ENCODE measurements at regions not wholly inside any gene's neighbourhood (a gene's known extent, or its start where the extent isn't known, plus 50 kb on each side); places are given as distances from the start of the nearest gene placed in this dataset.
A peak's percentile ranks its signal among the peaks of the same experiment; 100 is the strongest.

DNA sequence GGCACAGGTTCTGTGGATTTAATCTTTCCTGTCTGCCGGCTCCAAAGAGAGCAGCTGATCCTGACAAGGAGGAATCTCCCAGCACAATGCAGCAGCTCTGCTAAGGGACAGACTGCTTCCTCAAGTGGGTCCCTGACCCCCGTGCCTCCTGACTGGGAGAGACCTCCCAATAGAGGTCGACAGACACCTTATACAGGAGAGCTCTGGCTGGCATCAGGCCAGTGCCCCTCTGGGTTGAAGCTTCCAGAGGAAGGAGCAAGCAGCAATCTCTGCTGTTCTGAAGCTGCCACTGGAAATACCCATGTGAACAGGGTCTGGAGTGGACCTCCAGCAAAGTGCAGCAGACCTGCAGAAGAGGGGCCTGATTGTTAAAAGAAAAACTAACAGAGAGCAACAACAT lies 630.2 kb upstream of the FTMT start:
- FAIRE-seq, result no peak

DNA sequence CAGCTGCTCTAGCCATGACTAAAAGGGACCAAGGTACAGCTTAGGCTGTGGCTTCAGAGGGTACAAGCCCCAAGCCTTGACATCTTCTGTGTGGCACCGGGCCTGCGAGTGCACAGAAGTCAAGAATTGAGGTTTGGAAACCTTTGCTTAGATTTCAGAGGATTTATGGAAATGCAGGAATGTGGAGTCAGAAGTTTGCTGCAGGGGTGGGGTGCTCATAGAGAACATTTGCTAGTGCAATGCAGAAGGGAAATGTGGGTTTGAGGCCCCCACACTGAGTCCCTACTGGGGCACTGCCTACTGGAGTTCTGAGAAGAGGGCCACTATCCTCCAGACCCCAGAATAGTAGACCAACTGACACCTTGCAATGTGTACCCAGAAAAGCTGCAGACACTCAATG lies 624.9 kb upstream of the FTMT start:
- FAIRE-seq, result no peak

DNA sequence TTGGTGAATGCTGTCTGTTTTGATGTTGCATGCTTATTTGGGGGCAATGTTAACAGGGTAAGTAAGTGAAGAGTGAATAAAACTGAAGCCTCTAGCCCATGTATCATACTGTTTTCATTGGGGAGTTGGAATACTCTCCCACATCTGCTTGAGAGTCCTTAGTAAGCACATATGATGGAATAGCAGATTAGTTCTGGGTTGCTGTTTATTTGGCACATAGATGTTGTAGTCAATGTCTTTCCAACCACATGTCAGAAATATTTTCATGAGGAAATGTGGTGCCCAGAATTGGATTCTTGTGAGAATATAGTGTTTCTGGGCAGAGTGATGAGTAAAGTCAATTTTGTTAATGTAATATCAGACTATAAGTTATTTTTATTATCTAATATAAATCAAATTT lies 611.7 kb upstream of the FTMT start:
- no peak for FAIRE-seq

DNA sequence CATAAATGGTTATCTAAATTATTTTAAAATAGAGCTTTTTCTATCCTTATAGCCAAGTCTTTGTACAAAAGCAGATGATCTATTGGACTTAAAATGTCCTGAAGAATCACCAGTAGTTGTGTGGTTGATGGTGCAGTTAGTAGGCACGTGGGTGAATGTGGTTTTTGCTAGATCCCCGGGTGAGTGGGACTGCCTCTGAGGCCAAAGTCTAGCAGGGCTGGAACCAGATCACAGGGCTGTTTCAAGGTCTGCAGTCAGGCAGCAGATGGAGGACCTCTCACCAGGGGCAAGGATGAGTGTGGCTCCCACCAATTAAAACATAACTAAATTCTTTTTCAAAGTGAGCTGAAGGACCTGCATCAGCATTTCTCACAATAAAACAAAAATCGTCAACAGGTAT lies 604.7 kb upstream of the FTMT start:
- no peak for FAIRE-seq

DNA sequence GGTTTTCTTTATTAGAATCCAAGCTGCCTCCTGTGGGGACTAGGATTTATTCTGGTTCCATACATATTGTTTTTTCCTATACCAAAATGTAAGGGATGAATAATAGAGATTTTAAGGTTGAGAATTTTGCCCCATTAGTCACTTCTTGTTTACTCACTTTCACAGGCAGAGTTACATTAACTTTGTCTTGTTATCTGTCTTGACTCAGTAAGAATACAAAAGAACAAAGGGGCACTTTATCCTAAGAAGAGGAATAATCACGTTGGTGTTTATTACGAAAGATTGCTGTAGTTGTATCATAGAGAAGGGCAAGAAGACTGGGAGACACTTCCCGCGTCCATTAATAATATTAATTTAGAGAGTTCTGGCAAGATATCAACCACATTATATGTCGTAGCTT lies 599.7 kb upstream of the FTMT start:
- no peak for FAIRE-seq

DNA sequence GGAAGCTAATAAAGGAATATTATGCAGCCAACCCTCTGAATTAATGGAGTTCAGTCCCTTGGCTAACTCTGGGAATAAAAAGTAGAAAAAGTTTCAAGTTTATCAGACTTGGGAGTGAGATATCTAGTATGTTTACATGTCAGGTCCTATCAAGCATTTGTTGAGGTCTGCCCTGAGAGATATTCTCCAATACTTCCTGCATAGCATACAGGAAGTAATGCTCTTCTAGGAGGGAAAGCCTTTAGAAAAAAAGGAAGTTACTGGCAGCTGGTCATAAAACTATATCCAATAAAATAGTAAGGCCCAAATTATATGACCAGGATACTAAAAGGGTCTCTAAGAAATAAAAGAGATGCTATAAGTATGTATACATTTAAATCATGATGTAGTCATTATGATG lies 594.1 kb upstream of the FTMT start:
- FAIRE-seq, result no peak

DNA sequence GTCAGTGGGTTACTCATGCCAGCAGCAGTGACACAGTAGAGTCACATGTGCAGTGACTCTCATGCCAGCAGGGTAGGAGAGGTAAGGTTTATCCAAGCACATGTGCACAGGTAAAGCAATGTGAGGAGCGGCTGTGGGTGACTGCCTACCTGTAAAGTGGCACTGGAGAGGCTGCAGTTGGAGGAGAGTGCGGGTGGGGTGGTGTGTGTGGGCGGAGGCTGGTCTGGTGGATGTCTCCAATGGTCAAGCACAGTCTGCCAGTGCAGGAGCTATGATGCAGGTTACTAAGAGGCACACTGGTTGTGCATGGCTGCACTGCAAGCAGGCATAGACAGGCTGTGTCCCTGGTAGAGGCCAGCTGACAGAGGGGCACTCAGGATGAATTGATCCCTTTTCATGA lies 588.2 kb upstream of the FTMT start:
- no peak for FAIRE-seq

DNA sequence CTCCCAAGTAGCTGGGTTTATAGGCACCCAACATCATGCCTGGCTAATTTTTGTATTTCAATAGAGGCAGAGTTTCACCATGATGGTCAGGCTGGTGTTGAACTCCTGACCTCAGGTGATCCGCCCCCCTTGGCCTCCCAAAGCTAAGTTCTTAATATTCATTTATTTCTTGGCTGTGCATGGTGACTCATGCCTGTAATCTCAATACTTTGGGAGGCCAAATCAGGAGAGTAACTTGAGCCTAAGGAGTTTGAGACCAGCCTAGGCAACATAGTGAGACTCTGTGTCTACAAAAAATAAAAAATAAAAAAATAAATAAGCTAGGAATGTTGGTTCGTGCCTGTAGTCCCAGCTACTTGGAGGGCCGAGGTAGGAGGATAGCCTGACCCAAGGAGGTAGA lies 587.1 kb upstream of the FTMT start:
- no peak for FAIRE-seq

DNA sequence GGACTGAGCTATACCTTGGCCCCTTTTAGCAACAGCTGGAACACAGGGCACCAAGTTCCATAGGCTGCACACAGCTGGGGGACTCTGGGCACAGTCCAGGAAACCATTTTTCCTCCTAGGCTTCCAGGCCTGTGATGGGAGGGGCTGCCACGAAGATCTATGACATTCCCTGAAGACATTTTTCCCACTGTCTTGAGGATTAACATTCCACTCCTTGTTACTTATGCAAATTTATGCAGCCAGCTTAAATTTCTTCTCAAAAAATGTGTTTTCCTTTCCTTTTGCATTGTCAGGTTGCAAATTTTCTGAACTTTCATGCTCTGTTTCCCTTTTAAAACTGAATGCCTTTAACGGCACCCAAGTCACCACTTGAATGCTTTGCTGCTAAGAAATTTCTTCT lies 580.1 kb upstream of the FTMT start:
- no peak for FAIRE-seq

DNA sequence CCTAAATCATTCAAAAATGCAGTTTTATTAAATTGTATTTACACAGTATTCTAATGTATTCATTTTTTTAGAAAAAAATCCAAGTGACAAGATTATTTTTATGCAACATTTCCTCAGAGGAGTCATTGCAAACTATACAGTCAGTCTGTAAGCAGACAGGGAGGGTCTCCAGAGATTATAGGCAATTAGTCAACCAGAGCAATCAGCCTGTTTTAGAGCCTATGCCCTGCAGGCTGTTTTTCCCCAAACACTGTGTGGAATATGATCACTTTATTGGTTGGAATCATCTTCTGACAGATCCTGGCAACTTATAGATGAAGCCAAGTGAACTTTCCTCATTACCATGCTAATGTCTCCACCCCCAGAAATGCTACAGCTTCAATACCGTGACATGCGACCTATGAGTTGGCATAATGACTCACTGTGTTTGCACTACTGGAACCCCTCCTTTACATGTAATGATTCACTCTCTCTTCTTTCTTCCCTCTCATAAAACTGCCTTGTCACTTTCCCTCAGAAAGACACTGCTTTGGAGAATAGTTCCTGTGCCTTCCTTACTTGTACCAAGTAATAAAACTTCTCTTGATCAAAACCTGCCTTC lies 577.7 kb upstream of the FTMT start:
- FAIRE-seq, result no peak

DNA sequence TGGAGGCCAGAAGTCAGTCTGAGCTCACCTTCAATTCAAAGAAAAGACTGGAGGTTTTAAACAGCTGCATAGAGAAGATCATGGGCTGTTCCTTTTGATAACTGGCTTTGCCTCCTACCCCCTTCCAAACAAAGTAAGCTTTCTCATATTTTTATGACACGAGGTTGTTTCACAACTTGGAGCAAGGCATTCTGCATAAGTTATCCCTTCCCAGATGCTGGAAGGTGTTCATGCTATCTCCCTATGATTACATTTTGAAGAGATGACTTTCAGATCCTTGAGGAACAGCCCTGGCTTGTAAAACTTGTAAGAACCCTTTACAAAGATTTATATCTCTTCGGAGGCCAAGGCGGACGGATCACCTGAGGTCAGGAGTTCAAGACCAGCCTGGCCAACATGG lies 571.9 kb upstream of the FTMT start:
- no peak for FAIRE-seq

DNA sequence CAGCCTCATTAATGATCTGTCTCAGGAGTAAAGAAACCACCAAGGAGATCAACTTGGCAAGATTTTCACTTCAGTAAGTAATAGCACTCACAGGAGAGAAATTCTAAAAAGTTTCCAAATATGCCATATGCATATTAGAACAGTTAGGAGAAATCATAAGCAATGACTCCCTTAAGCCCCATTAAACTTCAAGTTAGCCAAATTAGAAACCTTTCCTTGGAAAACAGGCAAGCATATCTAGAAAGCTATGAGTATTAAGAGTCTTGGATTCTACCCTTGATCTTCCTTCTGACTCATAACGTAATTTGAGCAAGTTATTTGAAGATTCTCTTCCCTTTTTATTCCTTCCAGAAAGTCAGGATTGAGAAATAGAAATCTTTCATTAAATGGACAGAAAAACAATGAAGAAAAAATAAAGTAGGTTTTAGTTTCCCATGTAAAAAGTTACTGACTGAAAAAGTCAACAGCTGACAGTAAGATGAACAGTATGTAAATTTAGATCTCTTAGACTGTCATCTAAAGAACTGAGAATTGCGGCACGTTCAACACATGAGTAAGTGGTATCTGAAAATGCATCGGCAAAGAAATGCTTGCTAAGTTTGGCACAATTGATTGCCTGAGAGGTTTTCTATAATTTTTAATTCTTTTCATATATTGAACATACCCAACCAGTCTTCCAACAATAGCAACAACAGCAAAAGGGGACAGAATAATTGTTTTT lies 565.7 kb upstream of the FTMT start:
- no peak for FAIRE-seq

DNA sequence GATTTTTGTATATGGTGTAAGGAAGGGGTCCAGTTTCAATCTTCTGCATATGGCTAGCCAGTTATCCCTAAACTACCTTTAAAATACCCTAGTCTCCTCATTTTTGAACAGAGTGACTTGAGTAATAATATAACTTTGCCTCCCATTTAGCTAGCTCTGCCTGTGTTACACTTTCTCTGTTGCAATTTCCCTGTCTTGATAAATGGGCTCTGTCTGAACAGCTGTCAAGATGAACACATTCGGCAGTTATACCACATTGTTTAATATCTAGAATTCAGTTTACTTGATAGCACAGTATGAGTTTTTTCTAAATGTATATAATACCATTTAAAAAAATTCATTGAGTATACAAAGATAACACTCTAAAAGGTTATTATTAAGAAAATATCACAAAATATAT lies 562.9 kb upstream of the FTMT start:
- peak; percentile 72 for FAIRE-seq

DNA sequence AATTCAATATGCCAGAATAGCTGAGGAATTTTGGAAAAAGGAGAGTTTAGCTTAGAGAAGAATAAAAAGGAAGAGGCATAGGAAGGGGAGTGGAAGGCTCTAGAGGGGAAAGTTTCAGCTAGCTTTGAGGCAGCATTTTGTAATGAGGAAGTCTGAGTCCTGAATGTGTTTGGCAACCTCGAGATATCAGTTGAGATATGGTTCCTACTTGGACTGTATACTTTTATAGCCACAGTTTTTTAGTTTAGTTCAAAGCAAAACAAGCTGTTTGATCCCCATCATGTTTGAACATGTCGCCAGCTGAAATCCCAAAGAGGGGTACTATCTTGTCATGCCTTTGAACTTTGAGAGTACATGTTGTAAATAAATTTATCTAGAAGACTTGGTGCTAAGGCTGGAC lies 559.0 kb upstream of the FTMT start:
- no peak for FAIRE-seq

DNA sequence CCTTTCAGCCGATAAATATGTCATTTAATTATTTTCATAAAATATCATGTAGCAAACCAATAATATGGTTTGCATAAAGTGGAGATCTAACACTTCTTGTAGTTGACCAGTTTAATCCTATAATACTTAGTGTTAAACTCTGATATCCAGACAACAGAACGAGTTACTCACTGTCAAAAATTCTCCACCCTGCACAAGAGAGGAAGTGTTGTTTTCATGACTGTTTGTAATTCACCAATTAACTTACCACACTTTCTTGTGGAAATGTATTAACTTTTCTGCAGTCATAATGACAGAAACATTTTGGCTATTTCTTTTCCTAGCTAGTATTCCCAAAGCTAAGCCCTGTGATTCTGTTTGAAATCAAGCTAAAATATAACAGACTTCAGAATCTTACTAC lies 555.3 kb upstream of the FTMT start:
- FAIRE-seq, result no peak

DNA sequence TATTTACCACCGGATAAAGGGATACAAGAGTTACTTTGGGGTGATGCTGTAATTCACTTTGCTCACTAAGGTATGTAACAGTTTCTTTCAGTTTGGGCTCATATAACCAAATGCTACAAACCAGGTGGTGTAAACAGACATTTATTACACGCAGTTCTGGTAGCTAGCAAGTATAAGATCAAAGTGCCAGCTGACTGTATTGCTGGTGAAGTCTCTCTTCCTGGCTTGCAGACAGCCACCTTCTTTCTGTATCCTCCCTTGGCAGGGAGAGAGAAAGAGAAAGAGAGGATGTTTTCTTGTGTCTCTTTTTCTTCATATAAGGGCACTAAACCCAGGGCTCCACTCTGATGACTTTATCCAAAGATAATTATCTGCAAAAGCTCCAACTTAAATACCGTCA lies 552.5 kb upstream of the FTMT start:
- no peak for FAIRE-seq

DNA sequence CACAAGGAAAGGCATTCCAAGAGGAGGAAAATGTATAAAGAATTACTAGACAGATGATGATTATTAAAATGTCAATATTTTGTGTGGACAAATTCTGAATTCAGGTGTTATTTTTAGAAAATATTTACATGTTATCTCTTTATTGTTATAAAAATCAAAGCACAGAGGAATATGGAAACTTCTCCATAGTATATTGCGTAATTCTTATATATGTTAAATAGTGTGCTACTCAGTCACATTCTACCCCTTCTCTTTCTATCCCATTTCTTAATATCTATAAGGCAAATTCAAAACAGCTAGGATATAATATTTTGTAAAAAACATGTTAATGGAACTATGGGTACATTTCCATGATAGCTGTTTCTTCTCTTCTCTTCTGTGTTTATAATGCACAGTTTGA lies 546.8 kb upstream of the FTMT start:
- FAIRE-seq, result no peak

DNA sequence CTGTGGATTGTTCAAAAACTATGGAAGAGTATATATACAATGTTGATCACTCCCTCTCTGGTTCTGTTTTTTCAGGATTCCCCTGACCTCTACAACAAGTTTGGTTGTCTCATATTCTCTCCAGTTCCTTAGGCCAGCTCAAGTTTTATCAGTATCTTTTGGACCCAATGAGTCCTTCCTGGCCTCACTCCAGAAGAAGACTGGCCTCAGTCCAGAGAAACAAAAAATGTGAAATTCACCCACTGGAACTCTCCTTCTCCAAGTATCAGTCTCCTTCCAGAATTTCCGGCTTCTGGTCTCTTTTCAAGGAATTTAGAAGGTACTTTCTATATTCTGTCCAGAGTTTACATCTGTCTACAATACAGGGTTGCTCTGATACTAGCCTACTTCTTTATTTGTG lies 537.8 kb upstream of the FTMT start:
- no peak for FAIRE-seq

DNA sequence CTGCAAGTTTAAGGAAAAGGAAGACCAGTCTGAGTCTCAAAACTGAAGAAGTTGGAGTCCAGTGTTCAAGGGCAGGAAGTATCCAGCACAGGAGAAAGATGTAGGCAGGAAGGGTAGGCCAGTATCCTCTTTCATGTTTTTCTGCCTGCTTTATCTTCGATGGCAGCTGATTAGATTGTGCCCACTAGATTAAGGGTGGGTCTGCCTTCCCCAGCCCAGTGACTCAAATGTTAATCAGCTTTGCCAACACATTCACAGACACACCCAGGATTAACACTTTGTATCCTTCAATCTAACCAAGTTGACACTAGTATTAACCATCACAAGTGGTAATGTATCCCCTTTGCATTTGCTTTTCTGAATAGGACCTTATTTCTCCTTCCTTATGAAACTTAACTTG lies 535.9 kb upstream of the FTMT start:
- no peak for FAIRE-seq

DNA sequence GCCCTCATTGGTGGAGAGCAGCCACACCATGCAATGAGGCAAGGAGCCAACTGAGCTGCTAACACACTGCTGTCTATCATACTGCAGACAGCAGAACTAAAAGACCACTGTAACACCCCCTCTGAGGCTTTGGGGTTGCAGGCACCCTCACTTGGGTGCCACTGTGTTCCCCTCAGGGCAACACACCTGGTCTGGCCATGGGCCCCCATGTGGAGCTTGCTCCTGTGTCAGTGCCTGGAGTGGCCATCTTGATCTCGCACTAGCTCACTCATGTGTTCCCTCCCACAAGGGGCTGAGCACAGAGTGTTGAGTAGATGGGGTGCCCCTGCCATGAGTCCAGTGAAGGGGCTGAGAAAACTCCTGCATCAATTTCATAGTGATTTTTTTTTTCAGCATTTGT lies 532.4 kb upstream of the FTMT start:
- no peak for FAIRE-seq

DNA sequence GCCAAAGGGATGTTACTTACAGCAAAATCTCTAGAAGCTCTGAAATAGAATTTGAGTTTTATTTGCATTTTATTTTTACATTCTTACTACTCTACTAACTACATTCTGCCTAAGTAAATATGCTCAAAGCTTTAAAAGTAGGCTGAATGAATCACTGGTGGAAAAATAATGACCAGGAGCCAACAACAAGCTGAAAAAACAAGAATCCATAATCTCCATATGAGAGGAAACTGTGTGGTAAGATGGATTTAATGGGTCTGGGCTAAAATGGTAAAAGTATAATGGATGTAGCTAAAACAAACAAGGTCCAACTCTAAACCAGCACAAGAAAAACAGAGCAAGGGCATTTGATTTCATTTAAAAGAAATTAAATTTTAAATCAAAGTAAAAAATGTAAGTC lies 525.8 kb upstream of the FTMT start:
- FAIRE-seq, result no peak

DNA sequence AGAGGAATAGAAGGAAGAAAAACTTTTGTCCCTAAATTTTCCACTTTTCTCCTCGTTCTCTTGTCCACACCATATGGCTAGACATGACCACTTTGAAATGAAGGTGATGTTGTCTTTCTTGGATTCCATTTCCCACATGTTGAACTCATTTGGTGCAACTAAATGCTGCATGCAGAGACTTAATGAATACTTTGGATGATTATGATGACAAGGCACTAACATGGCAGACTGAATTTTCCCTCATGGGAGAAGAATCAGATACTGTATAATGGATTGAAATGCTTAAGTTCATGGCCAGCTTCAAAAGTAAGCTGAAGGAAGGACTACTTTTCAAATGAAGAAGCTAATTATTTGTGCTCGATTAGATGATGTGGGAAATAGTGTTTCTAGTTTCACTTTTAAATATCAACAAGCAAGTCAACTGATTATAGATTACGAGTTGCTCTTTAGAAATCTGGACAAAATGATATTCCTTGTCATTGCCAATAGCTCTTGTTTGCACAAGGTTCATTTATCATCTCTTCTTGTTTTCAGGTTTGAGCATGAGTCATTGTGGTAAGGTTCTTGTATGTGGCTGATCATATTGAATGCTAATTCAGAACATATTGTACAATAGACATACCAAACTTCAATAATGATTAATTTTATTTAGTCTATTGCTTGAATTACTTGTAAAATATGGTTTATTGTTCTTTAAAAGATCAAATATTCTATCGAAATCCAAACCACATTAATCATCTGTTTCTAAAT lies 501.3 kb upstream of the FTMT start:
- no peak for FAIRE-seq

DNA sequence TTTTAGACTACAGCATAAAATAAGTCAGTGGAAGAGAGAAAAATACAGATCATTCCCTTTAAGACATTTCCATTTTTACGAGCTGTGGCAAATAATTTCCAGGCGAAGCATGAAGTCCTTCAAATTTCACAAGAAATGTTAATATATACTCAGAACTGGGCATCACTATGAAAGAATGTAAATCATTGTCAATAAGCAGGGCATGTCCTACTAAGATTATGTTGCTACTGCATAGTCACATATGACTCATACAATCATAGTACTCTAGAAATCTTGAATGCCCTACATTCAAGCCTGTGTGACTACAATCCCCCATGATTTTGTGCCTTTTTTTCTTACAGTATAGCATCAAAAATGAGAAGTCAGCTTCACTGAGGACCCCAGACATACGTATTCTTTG lies 485.2 kb upstream of the FTMT start:
- FAIRE-seq, result no peak

DNA sequence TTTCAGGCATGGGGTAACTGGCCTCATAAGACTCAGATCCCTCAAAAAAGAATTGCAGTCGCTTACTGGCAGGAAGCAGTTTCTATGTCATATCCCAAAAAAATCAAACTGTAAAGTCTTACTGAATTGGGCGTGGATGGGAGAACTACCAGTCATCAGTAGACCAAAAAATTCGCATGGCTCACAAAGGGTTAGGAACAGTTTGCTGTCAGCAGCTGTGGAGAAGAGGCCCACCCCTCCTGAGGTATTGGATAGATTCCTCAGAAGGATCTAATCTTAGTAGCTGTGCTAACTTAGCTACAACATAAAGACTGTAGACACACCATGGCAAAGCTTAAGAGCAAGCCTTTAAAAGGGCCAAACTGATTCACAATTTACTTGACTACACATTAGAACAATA lies 478.3 kb upstream of the FTMT start:
- no peak for FAIRE-seq

DNA sequence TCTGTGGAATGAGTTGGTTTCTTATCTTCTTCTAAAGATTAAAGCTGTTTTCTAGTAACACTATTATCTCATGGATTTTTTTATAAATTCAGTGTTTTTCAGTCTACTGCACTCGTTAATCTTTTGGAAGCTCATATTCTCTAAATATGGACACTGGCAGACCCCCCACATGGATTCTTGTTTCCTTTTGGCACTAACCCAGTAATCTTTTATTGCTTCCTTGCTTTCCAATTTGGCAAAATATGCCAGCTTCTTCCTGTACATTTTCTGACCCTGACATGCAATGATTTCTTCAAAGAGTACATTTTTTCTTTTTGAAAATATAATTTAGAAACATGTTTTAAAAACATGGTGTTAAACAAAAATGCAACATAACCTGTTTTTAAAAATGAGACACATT lies 474.2 kb upstream of the FTMT start:
- no peak for FAIRE-seq

Data from colon (tissue), 2 donors.